IMR-90 (cell line): ENCODE measurements at regions not wholly inside any gene's neighbourhood (a gene's known extent, or its start where the extent isn't known, plus 50 kb on each side); places are given as distances from the start of the nearest gene placed in this dataset.

Source experiments
- ATAC-seq: fragments of 200-7000 bp; cut with Tn5 transposase; 2 replicates; pipeline ENCODE4 v1.9.1; 2020; ENCODE audit warnings: low read depth, mild to moderate bottlenecking, moderate library complexity
- BruUV-seq: library from RNA; stranded (reverse); fragments of 400-500 nt; replicated peaks from 2 replicates; lab custom pipeline; 2021; lab: Mats Ljungman, UMichigan
- CTCF ChIA-PET: fragments of 300-600 bp; formaldehyde crosslinking; extraction: SDS; loops from one replicate; lab custom pipeline; 2021; ENCODE audit warnings: antibody characterized with exemption; lab: Yijun Ruan, JAX
- POLR2A ChIA-PET: fragments of 300-600 bp; sonication (Branson Sonifier 250); formaldehyde crosslinking; loops from one replicate; lab custom pipeline; 2022; ENCODE audit warnings: antibody characterized with exemption; ENCODE audit not compliant: unreplicated experiment; lab: Charles Lee
- DNase-seq: peaks from one replicate; pipeline ENCODE4 v3.0.0; 2013
- H2AFZ ChIP-seq: replicated peaks from 2 replicates; pipeline ENCODE3; 2013; ENCODE audit warnings: low read length, mild to moderate bottlenecking; ENCODE audit not compliant: poor library complexity
- H2AK5ac ChIP-seq: 2 replicates; pipeline ENCODE4 v1.6.1; 2013; ENCODE audit warnings: low read depth, low read length, inconsistent platforms
- H2AK9ac ChIP-seq: replicated peaks from 2 replicates; pipeline ENCODE3; 2013; ENCODE audit warnings: mild to moderate bottlenecking, low read depth, low read length, moderate library complexity; ENCODE audit not compliant: poor library complexity
- H2BK120ac ChIP-seq: 2 replicates; pipeline ENCODE4 v1.6.1; 2013; ENCODE audit warnings: low read depth, low read length, inconsistent platforms
- H2BK15ac ChIP-seq: 3 replicates; pipeline ENCODE4 v1.6.1; 2013; ENCODE audit warnings: low read depth, low read length, inconsistent platforms
- H2BK20ac ChIP-seq: 2 replicates; pipeline ENCODE4 v1.6.1; 2013; ENCODE audit warnings: low read depth, mild to moderate bottlenecking, inconsistent platforms, low read length, moderate library complexity
- H2BK5ac ChIP-seq: 2 replicates; pipeline ENCODE4 v1.6.1; 2013; ENCODE audit warnings: mild to moderate bottlenecking, low read depth, low read length, inconsistent platforms; ENCODE audit not compliant: poor library complexity, severe bottlenecking
- H3K14ac ChIP-seq: replicated peaks from 2 replicates; pipeline ENCODE4 v1.6.1; 2013; ENCODE audit warnings: low read depth, low read length, inconsistent platforms
- H3K18ac ChIP-seq: 2 replicates; pipeline ENCODE4 v1.6.1; 2013; ENCODE audit warnings: low read depth, low read length, control low read depth
- H3K23ac ChIP-seq: 2 replicates; pipeline ENCODE4 v1.6.1; 2013; ENCODE audit warnings: low read depth, low read length, inconsistent platforms
- H3K27ac ChIP-seq: 2 replicates; pipeline ENCODE4 v1.5.1; 2013; ENCODE audit warnings: mild to moderate bottlenecking, control low read depth, low read length; ENCODE audit not compliant: insufficient read depth
- H3K27me3 ChIP-seq: 2 replicates; pipeline ENCODE4 v1.6.1; 2013; ENCODE audit warnings: low read length; ENCODE audit not compliant: control insufficient read depth, insufficient read depth
- H3K36me3 ChIP-seq: 2 replicates; pipeline ENCODE4 v1.6.1; 2013; ENCODE audit warnings: low read length, mixed read lengths; ENCODE audit not compliant: control insufficient read depth, insufficient read depth
- H3K4ac ChIP-seq: 2 replicates; pipeline ENCODE4 v1.6.1; 2013; ENCODE audit warnings: low read depth, low read length, inconsistent platforms
- H3K4me1 ChIP-seq: 2 replicates; pipeline ENCODE4 v1.6.1; 2013; ENCODE audit warnings: low read length, mixed read lengths; ENCODE audit not compliant: control insufficient read depth, insufficient read depth
- H3K4me2 ChIP-seq: 2 replicates; pipeline ENCODE4 v1.6.1; 2013; ENCODE audit warnings: low read depth, mild to moderate bottlenecking, control low read depth, low read length, moderate library complexity
- H3K4me3 ChIP-seq: 2 replicates; pipeline ENCODE4 v1.5.1; 2013; ENCODE audit warnings: low read depth, mild to moderate bottlenecking, control low read depth, low read length, moderate library complexity; ENCODE audit not compliant: insufficient read depth
- H3K56ac ChIP-seq: 2 replicates; pipeline ENCODE4 v1.6.1; 2013; ENCODE audit warnings: low read length, inconsistent platforms; ENCODE audit not compliant: insufficient read depth; ENCODE audit errors: extremely low read depth
- H3K79me1 ChIP-seq, 2 experiments: 2 replicates each; pipeline ENCODE4 v1.6.1; 2013; ENCODE audit warnings: low read length in 2 of 2, inconsistent platforms in 1 of 2, low read depth in 1 of 2
- H3K9ac ChIP-seq: 2 replicates; pipeline ENCODE4 v1.6.1; 2013; ENCODE audit warnings: low read depth, low read length, control low read depth
- H3K9me1 ChIP-seq: 2 replicates; pipeline ENCODE4 v1.6.1; 2013; ENCODE audit warnings: low read length, inconsistent platforms; ENCODE audit not compliant: insufficient read depth
- H3K9me3 ChIP-seq: 2 replicates; pipeline ENCODE4 v1.6.1; 2013; ENCODE audit warnings: low read length; ENCODE audit not compliant: control insufficient read depth, insufficient read depth
- H4K20me1 ChIP-seq: 2 replicates; pipeline ENCODE4 v1.6.1; 2013; ENCODE audit warnings: low read length, inconsistent platforms; ENCODE audit not compliant: insufficient read depth
- H4K5ac ChIP-seq: 2 replicates; pipeline ENCODE4 v1.6.1; 2013; ENCODE audit warnings: mild to moderate bottlenecking, low read depth, low read length, control low read depth
- H4K8ac ChIP-seq, 2 experiments: 2 replicates each; pipeline ENCODE4 v1.6.1; 2013; ENCODE audit warnings: low read depth in 2 of 2, low read length in 2 of 2, control low read depth in 1 of 2, inconsistent platforms in 1 of 2
- H4K91ac ChIP-seq: 2 replicates; pipeline ENCODE4 v1.6.1; 2013; ENCODE audit warnings: low read depth, low read length, inconsistent platforms; ENCODE audit not compliant: insufficient read depth
- FOS ChIP-seq: fragments of 150-350 bp; IDR thresholded peaks from 2 replicates; pipeline ENCODE4 v1.6.1; 2016; ENCODE audit warnings: low read depth, low read length
- RCOR1 ChIP-seq: IDR thresholded peaks from 2 replicates; pipeline ENCODE4 v1.6.1; 2012; ENCODE audit warnings: mild to moderate bottlenecking, low read length, improper control_type of control experiment; ENCODE audit not compliant: insufficient replicate concordance
- SMC3 ChIP-seq: fragments of 150-350 bp; IDR thresholded peaks from 2 replicates; pipeline ENCODE4 v1.6.1; 2016; ENCODE audit warnings: low read depth, mild to moderate bottlenecking, antibody characterized with exemption, low read length, moderate library complexity
- dilution Hi-C: fragments of 300-500 bp; cut with HindIII; formaldehyde crosslinking; loops from one replicate; pipeline ENCODE4 v1.14.3; 2018; ENCODE audit warnings: low sequenced_read_pairs; ENCODE audit not compliant: unreplicated experiment
- in situ Hi-C: fragments of 300-500 bp; cut with MboI; formaldehyde crosslinking; loops from 3 replicates; pipeline ENCODE4 v1.14.3; 2019; ENCODE audit warnings: low sequenced_read_pairs, inconsistent platforms, mixed read lengths
- intact Hi-C: fragments of 100-400 bp; cut with micrococcal nuclease; formaldehyde crosslinking; loops from 2 replicates; pipeline ENCODE4 v1.10.0; 2022

GRCh38 chr2:63777816-63778215 lies 63.9 kb upstream of the UGP2 start:
- Histone ChIP-seq H3K27me3 (no peaks in the 10 kb centered on the region; the same call in none of the 2 replicates), H3K4ac (no peak overlapping the region), H3K18ac (no peak overlapping the region), H2BK20ac (no peak overlapping the region), H4K20me1 (no peaks in the 10 kb centered on the region), H3K23ac (no peak overlapping the region), H3K9ac (no peak overlapping the region), H3K14ac (no peak overlapping the region), H4K5ac (no peak overlapping the region), H3K9me3 (no peaks in the 10 kb centered on the region), H3K4me2 (no peak overlapping the region), H2AK5ac (no peak overlapping the region), H2BK15ac (no peak overlapping the region), H2AK9ac (no peak overlapping the region), H3K56ac (no peak overlapping the region), H2BK120ac (no peak overlapping the region), H2BK5ac (no peak overlapping the region), H4K8ac (no peak overlapping the region), H2AFZ (no peak overlapping the region), H3K4me1 (no peaks in the 10 kb centered on the region), H3K9me1 (no peaks in the 10 kb centered on the region), H3K36me3 (no peaks in the 10 kb centered on the region), H3K79me1 (no peaks in the 10 kb centered on the region), H3K4me3 (no peak overlapping the region), H4K91ac (no peak overlapping the region), H3K27ac (no peak overlapping the region)
- ATAC-seq (no peak), DNase-seq (no peak)
- BruUV-seq, result no TSS peak
- POLR2A ChIA-PET, result no interaction called here
- intact Hi-C loops, result no loop called here
- CTCF ChIA-PET, result no interaction called here
- no peak for TF ChIP-seq RCOR1
- TF ChIP-seq SMC3, result no peak
- TF ChIP-seq FOS, result no peak
- dilution Hi-C loops, result no loop called here
- in situ Hi-C loops, result no loop called here
